ENCODE measurements at regions not wholly inside any gene's neighbourhood (a gene's known extent, or its start where the extent isn't known, plus 50 kb on each side); places are given as distances from the start of the nearest gene placed in this dataset.

- Histone ChIP-seq H3K9me3 (ENCODE audit: control insufficient read depth, low read depth, low read length) (no peaks in the 10 kb centered on the region), H3K36me3 (ENCODE audit: control insufficient read depth, low read depth, low read length) (no peaks in the 10 kb centered on the region), H3K27me3 (ENCODE audit: control insufficient read depth, insufficient read depth, low read length) (no peaks in the 10 kb centered on the region), H3K4me1 (ENCODE audit: control insufficient read depth, low read depth, low read length) (no peaks in the 10 kb centered on the region), H3K4me3 (ENCODE audit: low read length) (no peak overlapping the region), H3K9ac (ENCODE audit: low read length) (no peak overlapping the region), H3K27ac (ENCODE audit: low read length) (no peak overlapping the region)
These were observed 76.1 kb downstream of the PAX1 start for GRCh38 chr20:21781446-21782075.

- H3K9me3 ChIP-seq (ENCODE audit: control insufficient read depth, low read depth, low read length) = no peaks in the 10 kb centered on the region
- H3K27ac ChIP-seq (ENCODE audit: low read length) = no peak overlapping the region
- no peaks in the 10 kb centered on the region for H3K36me3 ChIP-seq (ENCODE audit: control insufficient read depth, low read depth, low read length)
- H3K27me3 ChIP-seq (ENCODE audit: control insufficient read depth, insufficient read depth, low read length) = no peaks in the 10 kb centered on the region
- no peak overlapping the region for H3K9ac ChIP-seq (ENCODE audit: low read length)
- no peak overlapping the region for H3K4me3 ChIP-seq (ENCODE audit: low read length)
- no peaks in the 10 kb centered on the region for H3K4me1 ChIP-seq (ENCODE audit: control insufficient read depth, low read depth, low read length)
These were observed 75.1 kb downstream of the PAX1 start for GRCh38 chr20:21780528-21780927.

Data from iPS-18a (cell line).